ENCODE measurements at regions not wholly inside any gene's neighbourhood (a gene's known extent, or its start where the extent isn't known, plus 50 kb on each side); places are given as distances from the start of the nearest gene placed in this dataset.

- in situ Hi-C loops (cut with MboI; ENCODE audit: low pct_ligation_motif_present in 1 of 4, low pct_unique_long_range_greater_than_20kb in 1 of 4, low sequenced_read_pairs in 3 of 4) = no loop called here
- Histone ChIP-seq H3K36me3 (no peaks in the 10 kb centered on the region), H3K4me3 (no peak overlapping the region), H3K27ac (no peak overlapping the region), H3K27me3 (no peaks in the 10 kb centered on the region), H3K4me1 (peaks cover 0 to 14% (median 8%) of the 10 kb centered on the region in 4 donors), H3K9me3 (no peaks in the 10 kb centered on the region)
- WGBS, 2 donors (ENCODE audit: low coverage in 1 of 2) = 90 to 94% methylated on average over 3 of the region's 3 CpGs
- no peak for TF ChIP-seq POLR2AphosphoS5 (IDR thresholded peaks at IDR 0.05)
- no peak for TF ChIP-seq CTCF (IDR thresholded peaks at IDR 0.05)
- no peak for TF ChIP-seq EP300 (IDR thresholded peaks at IDR 0.05; ENCODE audit: low read depth)
- no peak for TF ChIP-seq POLR2A (IDR thresholded peaks at IDR 0.05)
- intact Hi-C loops (cut with DNase I; ENCODE audit: low total_unique reads) = no loop called here
- no peak for DNase-seq
These were observed 125.3 kb downstream of the LTN1 start for GRCh38 chr21:28867401-28867800.

- Histone ChIP-seq H3K4me3 (no peak overlapping the region), H3K9me3 (no peaks in the 10 kb centered on the region), H3K4me1 (peaks cover 0 to 4% (median 0%) of the 10 kb centered on the region in 4 donors), H3K36me3 (no peaks in the 10 kb centered on the region), H3K27ac (no peak overlapping the region), H3K27me3 (no peaks in the 10 kb centered on the region)
- in situ Hi-C loops (cut with MboI; ENCODE audit: low pct_ligation_motif_present in 1 of 4, low pct_unique_long_range_greater_than_20kb in 1 of 4, low sequenced_read_pairs in 3 of 4) = no loop called here
- TF ChIP-seq EP300 (IDR thresholded peaks at IDR 0.05; ENCODE audit: low read depth) (no peak), POLR2AphosphoS5 (IDR thresholded peaks at IDR 0.05) (no peak), CTCF (IDR thresholded peaks at IDR 0.05) (no peak), POLR2A (IDR thresholded peaks at IDR 0.05) (no peak)
- intact Hi-C loops (cut with DNase I; ENCODE audit: low total_unique reads) = no loop called here
- 83 to 84% methylated on average over 3 to 5 of the region's 5 CpGs for WGBS, 2 donors (ENCODE audit: low coverage in 1 of 2)
- DNase-seq = no peak
These were observed 127.0 kb downstream of the LTN1 start for GRCh38 chr21:28865488-28866186.

- H3K27ac ChIP-seq = no peak overlapping the region
- H3K36me3 ChIP-seq = no peaks in the 10 kb centered on the region
- no peak for TF ChIP-seq CTCF (IDR thresholded peaks at IDR 0.05)
- no peak for TF ChIP-seq POLR2A (IDR thresholded peaks at IDR 0.05)
- TF ChIP-seq POLR2AphosphoS5 (IDR thresholded peaks at IDR 0.05) = no peak
- TF ChIP-seq EP300 (IDR thresholded peaks at IDR 0.05; ENCODE audit: low read depth) = no peak
These were observed 134.3 kb downstream of the LTN1 start for GRCh38 chr21:28858424-28858823.

GRCh38 chr21:28857752-28858151 lies 134.9 kb downstream of the LTN1 start:
- no peak overlapping the region for H3K27ac ChIP-seq

More at GRCh38 chr21:28858424-28858823, 134.3 kb downstream of the LTN1 start:
- H3K27me3 ChIP-seq = no peaks in the 10 kb centered on the region
- in situ Hi-C loops (cut with MboI; ENCODE audit: low pct_ligation_motif_present in 1 of 4, low pct_unique_long_range_greater_than_20kb in 1 of 4, low sequenced_read_pairs in 3 of 4) (no loop called here), intact Hi-C loops (cut with DNase I; ENCODE audit: low total_unique reads) (no loop called here)
- H3K4me1 ChIP-seq = peaks cover 0 to 5% (median 0%) of the 10 kb centered on the region in 4 donors
- no peak overlapping the region for H3K4me3 ChIP-seq
- 70 to 86% methylated on average over 1 to 3 of the region's 3 CpGs for WGBS, 2 donors (ENCODE audit: low coverage in 1 of 2)
- no peak for DNase-seq
- H3K9me3 ChIP-seq = no peaks in the 10 kb centered on the region

More at GRCh38 chr21:28857752-28858151, 134.9 kb downstream of the LTN1 start:
- no peaks in the 10 kb centered on the region for H3K36me3 ChIP-seq
- no peak for DNase-seq
- 89 to 94% methylated on average over 2 of the region's 2 CpGs for WGBS, 2 donors (ENCODE audit: low coverage in 1 of 2)
- intact Hi-C loops (cut with DNase I; ENCODE audit: low total_unique reads) (no loop called here), in situ Hi-C loops (cut with MboI; ENCODE audit: low pct_ligation_motif_present in 1 of 4, low pct_unique_long_range_greater_than_20kb in 1 of 4, low sequenced_read_pairs in 3 of 4) (no loop called here)
- no peaks in the 10 kb centered on the region for H3K9me3 ChIP-seq
- peaks cover 0 to 5% (median 0%) of the 10 kb centered on the region in 4 donors for H3K4me1 ChIP-seq
- H3K27me3 ChIP-seq = no peaks in the 10 kb centered on the region
- H3K4me3 ChIP-seq = no peak overlapping the region
- no peak for TF ChIP-seq CTCF (IDR thresholded peaks at IDR 0.05)
- TF ChIP-seq EP300 (IDR thresholded peaks at IDR 0.05; ENCODE audit: low read depth) = no peak
- TF ChIP-seq POLR2AphosphoS5 (IDR thresholded peaks at IDR 0.05) = no peak
- TF ChIP-seq POLR2A (IDR thresholded peaks at IDR 0.05) = no peak

Measured in transverse colon (tissue), 4 donors.